ENCODE measurements at regions not wholly inside any gene's neighbourhood (a gene's known extent, or its start where the extent isn't known, plus 50 kb on each side); places are given as distances from the start of the nearest gene placed in this dataset.

GRCh38 chr12:63006536-63006935 lies 71.6 kb upstream of the PPM1H start:
- TF ChIP-seq CTCF (IDR thresholded peaks at IDR 0.05): no peak
- TF ChIP-seq EZH2 (IDR thresholded peaks at IDR 0.05; ENCODE audit: borderline replicate concordance, insufficient read depth, low read depth, low read length, poor library complexity, severe bottlenecking): no peak
